ENCODE measurements at regions not wholly inside any gene's neighbourhood (a gene's known extent, or its start where the extent isn't known, plus 50 kb on each side); places are given as distances from the start of the nearest gene placed in this dataset.

DNA sequence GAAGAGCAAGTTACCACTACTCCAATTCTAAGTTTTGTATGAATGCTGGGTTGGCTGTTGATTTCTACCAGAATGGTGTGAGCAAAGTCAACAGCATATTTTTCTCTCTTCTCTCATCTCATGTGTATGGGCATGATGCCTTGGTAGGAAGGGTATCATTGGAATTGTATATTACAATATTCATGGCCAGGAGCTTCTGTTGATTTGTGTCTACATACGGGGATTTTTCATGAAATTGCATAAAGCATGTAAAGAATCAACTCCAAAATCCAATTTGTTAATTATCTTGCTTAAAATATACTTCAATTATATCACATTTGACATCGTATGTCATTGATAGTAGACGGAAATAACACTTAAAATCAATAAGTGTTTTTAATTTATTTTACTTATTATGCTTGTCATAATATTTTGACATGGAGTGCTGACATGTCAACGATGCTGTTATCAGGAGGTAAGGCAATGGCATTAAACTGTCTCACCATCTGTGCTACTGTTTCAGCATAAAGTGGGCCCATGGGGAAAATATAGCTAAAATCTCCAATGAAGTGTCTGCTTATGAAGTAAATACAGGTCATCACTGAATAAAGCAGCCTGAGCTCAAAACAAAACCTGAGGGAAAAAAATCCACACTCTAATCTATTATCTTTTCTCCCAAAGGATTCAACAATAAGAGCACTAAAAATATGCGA, 142.2 kb upstream of the NBPF11 start:
- Histone ChIP-seq H3K4me1 (ENCODE audit: control insufficient read depth, insufficient read depth, low read length) (no peaks in the 10 kb centered on the region), H3K27ac (ENCODE audit: low read length) (no peak overlapping the region), H3K27me3 (ENCODE audit: control insufficient read depth, insufficient read depth, low read length) (no peaks in the 10 kb centered on the region), H3K4me3 (ENCODE audit: low read depth in 2 of 2, low read length in 2 of 2) (no peak overlapping the region), H3K36me3 (ENCODE audit: control insufficient read depth, insufficient read depth, low read length) (no peaks in the 10 kb centered on the region), H3K9me3 (ENCODE audit: control insufficient read depth, insufficient read depth, low read depth, low read length) (no peaks in the 10 kb centered on the region)
- TF ChIP-seq POLR2AphosphoS5 (IDR thresholded peaks at IDR 0.05; ENCODE audit: low read depth, low read length) (no peak), TCF7L2 (IDR thresholded peaks at IDR 0.05; ENCODE audit: low read depth, low read length) (no peak), SIN3A (IDR thresholded peaks at IDR 0.05; ENCODE audit: borderline replicate concordance, insufficient read depth, low read depth, low read length) (no peak), CTCF (IDR thresholded peaks at IDR 0.05) (no peak)
- TF ChIP-seq, protein P1, sequence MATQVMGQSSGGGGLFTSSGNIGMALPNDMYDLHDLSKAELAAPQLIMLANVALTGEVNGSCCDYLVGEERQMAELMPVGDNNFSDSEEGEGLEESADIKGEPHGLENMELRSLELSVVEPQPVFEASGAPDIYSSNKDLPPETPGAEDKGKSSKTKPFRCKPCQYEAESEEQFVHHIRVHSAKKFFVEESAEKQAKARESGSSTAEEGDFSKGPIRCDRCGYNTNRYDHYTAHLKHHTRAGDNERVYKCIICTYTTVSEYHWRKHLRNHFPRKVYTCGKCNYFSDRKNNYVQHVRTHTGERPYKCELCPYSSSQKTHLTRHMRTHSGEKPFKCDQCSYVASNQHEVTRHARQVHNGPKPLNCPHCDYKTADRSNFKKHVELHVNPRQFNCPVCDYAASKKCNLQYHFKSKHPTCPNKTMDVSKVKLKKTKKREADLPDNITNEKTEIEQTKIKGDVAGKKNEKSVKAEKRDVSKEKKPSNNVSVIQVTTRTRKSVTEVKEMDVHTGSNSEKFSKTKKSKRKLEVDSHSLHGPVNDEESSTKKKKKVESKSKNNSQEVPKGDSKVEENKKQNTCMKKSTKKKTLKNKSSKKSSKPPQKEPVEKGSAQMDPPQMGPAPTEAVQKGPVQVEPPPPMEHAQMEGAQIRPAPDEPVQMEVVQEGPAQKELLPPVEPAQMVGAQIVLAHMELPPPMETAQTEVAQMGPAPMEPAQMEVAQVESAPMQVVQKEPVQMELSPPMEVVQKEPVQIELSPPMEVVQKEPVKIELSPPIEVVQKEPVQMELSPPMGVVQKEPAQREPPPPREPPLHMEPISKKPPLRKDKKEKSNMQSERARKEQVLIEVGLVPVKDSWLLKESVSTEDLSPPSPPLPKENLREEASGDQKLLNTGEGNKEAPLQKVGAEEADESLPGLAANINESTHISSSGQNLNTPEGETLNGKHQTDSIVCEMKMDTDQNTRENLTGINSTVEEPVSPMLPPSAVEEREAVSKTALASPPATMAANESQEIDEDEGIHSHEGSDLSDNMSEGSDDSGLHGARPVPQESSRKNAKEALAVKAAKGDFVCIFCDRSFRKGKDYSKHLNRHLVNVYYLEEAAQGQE (IDR thresholded peaks at IDR 0.05; ENCODE audit: insufficient read depth in 1 of 2, low read depth in 2 of 2, low read length in 1 of 2), result no peak
- intact Hi-C loops (cut with micrococcal nuclease; ENCODE audit: unreplicated experiment) (no loop called here), in situ Hi-C loops (cut with HindIII; ENCODE audit: low pct_unique_long_range_greater_than_20kb, low sequenced_read_pairs) (no loop called here)
- no TSS peak for BruUV-seq (replicated peaks)
- DNase-seq (ENCODE audit: low read depth, low spot score) (no peak), ATAC-seq (no peak)
- ChIA-PET CTCF (no interaction called here), POLR2A (no interaction called here)

GRCh38 chr1:148293651-148294050, 141.6 kb upstream of the NBPF11 start:
- DNase-seq (ENCODE audit: low read depth, low spot score) (no peak), ATAC-seq (no peak)
- Histone ChIP-seq H3K36me3 (ENCODE audit: control insufficient read depth, insufficient read depth, low read length) (no peaks in the 10 kb centered on the region), H3K9me3 (ENCODE audit: control insufficient read depth, insufficient read depth, low read depth, low read length) (no peaks in the 10 kb centered on the region), H3K27ac (ENCODE audit: low read length) (no peak overlapping the region), H3K4me1 (ENCODE audit: control insufficient read depth, insufficient read depth, low read length) (no peaks in the 10 kb centered on the region), H3K27me3 (ENCODE audit: control insufficient read depth, insufficient read depth, low read length) (no peaks in the 10 kb centered on the region), H3K4me3 (ENCODE audit: low read depth in 2 of 2, low read length in 2 of 2) (no peak overlapping the region)
- in situ Hi-C loops (cut with HindIII; ENCODE audit: low pct_unique_long_range_greater_than_20kb, low sequenced_read_pairs) (no loop called here), intact Hi-C loops (cut with micrococcal nuclease; ENCODE audit: unreplicated experiment) (no loop called here)
- ChIA-PET CTCF (no interaction called here), POLR2A (no interaction called here)
- TF ChIP-seq SIN3A (IDR thresholded peaks at IDR 0.05; ENCODE audit: borderline replicate concordance, insufficient read depth, low read depth, low read length), result no peak
- BruUV-seq (replicated peaks), result no TSS peak

DNA sequence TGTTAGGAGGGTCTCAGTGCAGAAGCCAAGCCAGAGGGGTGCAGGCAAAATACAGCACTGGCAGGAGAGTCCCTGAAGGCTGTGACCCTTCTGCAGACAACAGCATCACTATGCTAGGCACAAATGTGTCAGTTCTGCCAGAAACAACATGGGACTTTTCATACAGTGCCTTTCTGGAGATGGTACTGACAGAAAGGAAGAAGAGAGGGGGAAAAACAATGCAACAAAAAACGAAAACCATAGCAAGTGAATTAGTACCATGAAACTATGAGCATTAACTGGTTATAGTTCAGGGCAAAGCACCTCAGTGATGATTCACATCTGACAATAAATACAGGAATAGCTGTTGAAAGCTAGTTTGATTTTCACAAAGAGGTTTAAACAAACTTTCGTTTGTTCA, 140.8 kb upstream of the NBPF11 start:
- Histone ChIP-seq H3K27me3 (ENCODE audit: control insufficient read depth, insufficient read depth, low read length) (no peaks in the 10 kb centered on the region), H3K4me1 (ENCODE audit: control insufficient read depth, insufficient read depth, low read length) (no peaks in the 10 kb centered on the region), H3K27ac (ENCODE audit: low read length) (no peak overlapping the region), H3K9me3 (ENCODE audit: control insufficient read depth, insufficient read depth, low read depth, low read length) (no peaks in the 10 kb centered on the region), H3K36me3 (ENCODE audit: control insufficient read depth, insufficient read depth, low read length) (no peaks in the 10 kb centered on the region), H3K4me3 (ENCODE audit: low read depth in 2 of 2, low read length in 2 of 2) (no peak overlapping the region)
- ChIA-PET CTCF (no interaction called here), POLR2A (no interaction called here)
- ATAC-seq, result no peak
- in situ Hi-C loops (cut with HindIII; ENCODE audit: low pct_unique_long_range_greater_than_20kb, low sequenced_read_pairs) (no loop called here), intact Hi-C loops (cut with micrococcal nuclease; ENCODE audit: unreplicated experiment) (no loop called here)
- TF ChIP-seq TCF7L2 (IDR thresholded peaks at IDR 0.05; ENCODE audit: low read depth, low read length), result no peak
- no peak for TF ChIP-seq CTCF (IDR thresholded peaks at IDR 0.05)
- TF ChIP-seq POLR2AphosphoS5 (IDR thresholded peaks at IDR 0.05; ENCODE audit: low read depth, low read length), result no peak
- TF ChIP-seq, protein P1 (IDR thresholded peaks at IDR 0.05; ENCODE audit: insufficient read depth in 1 of 2, low read depth in 2 of 2, low read length in 1 of 2), result no peak
- no peak for TF ChIP-seq SIN3A (IDR thresholded peaks at IDR 0.05; ENCODE audit: borderline replicate concordance, insufficient read depth, low read depth, low read length)
- DNase-seq (ENCODE audit: low read depth, low spot score), result no peak
- BruUV-seq (replicated peaks), result no TSS peak
